ENCODE measurements at regions not wholly inside any gene's neighbourhood (a gene's known extent, or its start where the extent isn't known, plus 50 kb on each side); places are given as distances from the start of the nearest gene placed in this dataset.

DNA sequence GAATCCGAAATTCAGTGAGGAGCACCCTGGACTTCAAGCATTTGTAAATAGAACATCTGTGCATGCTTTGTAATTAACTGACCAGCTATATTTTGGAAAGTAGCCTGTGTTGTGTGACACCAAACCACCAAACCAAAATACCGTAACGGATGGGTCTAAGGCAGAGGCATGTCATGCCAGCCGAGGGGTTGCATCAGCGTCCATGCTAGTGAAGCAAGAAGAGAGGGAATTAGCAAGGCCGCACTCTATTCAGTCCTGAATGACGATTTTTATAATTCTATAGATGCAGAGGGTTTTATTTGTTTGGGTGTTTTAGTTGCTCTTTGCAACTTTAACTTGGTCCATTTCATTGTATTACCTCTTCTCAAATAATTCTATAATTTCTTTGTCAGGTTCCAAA lies 116.8 kb upstream of the SMYD2 start (continued):
- TF ChIP-seq, protein P1, sequence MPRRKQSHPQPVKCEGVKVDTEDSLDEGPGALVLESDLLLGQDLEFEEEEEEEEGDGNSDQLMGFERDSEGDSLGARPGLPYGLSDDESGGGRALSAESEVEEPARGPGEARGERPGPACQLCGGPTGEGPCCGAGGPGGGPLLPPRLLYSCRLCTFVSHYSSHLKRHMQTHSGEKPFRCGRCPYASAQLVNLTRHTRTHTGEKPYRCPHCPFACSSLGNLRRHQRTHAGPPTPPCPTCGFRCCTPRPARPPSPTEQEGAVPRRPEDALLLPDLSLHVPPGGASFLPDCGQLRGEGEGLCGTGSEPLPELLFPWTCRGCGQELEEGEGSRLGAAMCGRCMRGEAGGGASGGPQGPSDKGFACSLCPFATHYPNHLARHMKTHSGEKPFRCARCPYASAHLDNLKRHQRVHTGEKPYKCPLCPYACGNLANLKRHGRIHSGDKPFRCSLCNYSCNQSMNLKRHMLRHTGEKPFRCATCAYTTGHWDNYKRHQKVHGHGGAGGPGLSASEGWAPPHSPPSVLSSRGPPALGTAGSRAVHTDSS (tag by site-specific recombination; IDR thresholded peaks at IDR 0.05), result no peak
- TF ChIP-seq, protein P2, sequence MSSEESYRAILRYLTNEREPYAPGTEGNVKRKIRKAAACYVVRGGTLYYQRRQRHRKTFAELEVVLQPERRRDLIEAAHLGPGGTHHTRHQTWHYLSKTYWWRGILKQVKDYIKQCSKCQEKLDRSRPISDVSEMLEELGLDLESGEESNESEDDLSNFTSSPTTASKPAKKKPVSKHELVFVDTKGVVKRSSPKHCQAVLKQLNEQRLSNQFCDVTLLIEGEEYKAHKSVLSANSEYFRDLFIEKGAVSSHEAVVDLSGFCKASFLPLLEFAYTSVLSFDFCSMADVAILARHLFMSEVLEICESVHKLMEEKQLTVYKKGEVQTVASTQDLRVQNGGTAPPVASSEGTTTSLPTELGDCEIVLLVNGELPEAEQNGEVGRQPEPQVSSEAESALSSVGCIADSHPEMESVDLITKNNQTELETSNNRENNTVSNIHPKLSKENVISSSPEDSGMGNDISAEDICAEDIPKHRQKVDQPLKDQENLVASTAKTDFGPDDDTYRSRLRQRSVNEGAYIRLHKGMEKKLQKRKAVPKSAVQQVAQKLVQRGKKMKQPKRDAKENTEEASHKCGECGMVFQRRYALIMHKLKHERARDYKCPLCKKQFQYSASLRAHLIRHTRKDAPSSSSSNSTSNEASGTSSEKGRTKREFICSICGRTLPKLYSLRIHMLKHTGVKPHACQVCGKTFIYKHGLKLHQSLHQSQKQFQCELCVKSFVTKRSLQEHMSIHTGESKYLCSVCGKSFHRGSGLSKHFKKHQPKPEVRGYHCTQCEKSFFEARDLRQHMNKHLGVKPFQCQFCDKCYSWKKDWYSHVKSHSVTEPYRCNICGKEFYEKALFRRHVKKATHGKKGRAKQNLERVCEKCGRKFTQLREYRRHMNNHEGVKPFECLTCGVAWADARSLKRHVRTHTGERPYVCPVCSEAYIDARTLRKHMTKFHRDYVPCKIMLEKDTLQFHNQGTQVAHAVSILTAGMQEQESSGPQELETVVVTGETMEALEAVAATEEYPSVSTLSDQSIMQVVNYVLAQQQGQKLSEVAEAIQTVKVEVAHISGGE (tag by site-specific recombination; conservative IDR thresholded peaks at IDR 0.05; ENCODE audit: low read depth), result no peak
- TF ChIP-seq ZNF747 (tag by site-specific recombination; IDR thresholded peaks at IDR 0.05), result no peak
- no peak for TF ChIP-seq KLF16 (tag by site-specific recombination; IDR thresholded peaks at IDR 0.05)
- no peak for TF ChIP-seq ZNF155 (tag by site-specific recombination; IDR thresholded peaks at IDR 0.05)
- no peak for TF ChIP-seq TCF7L2 (IDR thresholded peaks at IDR 0.05; ENCODE audit: borderline replicate concordance, low read depth, low read length)
- TF ChIP-seq ZNF555 (tag by site-specific recombination; conservative IDR thresholded peaks at IDR 0.05), result no peak

DNA sequence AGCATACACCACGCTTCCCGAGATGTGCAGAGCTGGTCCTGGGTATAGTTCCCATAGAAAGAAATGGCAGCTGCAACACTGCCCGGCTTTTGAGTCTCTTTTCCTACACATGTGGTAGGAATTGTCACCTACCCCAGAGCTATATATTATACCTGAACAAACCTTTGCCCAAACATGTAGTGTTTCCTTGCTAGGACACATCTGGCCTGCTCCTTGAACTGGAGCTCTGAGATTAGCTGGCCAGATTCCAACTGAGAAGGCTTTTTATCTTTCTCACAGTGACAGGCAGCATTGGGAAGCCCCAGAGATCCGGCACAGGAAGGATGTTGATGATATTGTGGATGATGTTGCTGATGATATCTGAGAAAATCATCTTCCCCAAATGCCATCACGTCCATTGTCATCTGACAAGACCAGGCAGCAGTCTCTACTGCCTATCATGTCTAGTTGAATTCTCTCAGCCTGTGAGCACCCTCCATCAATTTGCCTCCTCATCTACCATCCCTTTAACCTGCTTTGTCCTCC lies 115.0 kb upstream of the SMYD2 start:
- ChIA-PET CTCF (no interaction called here), POLR2A (no interaction called here)
- Histone ChIP-seq H3K4me3 (ENCODE audit: low read depth, low read length) (no peak overlapping the region), H3K36me3 (ENCODE audit: control insufficient read depth in 2 of 2, insufficient read depth in 1 of 2, low read length in 2 of 2) (no peaks in the 10 kb centered on the region), H3K9me3 (ENCODE audit: control insufficient read depth, insufficient read depth, low read depth, low read length) (no peaks in the 10 kb centered on the region), H3K27ac (ENCODE audit: extremely low read depth, low read depth, low read length) (no peak overlapping the region), H3K4me1 (ENCODE audit: control insufficient read depth, insufficient read depth, low read length) (no peaks in the 10 kb centered on the region)
- TF ChIP-seq GLI2 (tag by site-specific recombination; IDR thresholded peaks at IDR 0.05; ENCODE audit: borderline replicate concordance, low read depth), result no peak

DNA sequence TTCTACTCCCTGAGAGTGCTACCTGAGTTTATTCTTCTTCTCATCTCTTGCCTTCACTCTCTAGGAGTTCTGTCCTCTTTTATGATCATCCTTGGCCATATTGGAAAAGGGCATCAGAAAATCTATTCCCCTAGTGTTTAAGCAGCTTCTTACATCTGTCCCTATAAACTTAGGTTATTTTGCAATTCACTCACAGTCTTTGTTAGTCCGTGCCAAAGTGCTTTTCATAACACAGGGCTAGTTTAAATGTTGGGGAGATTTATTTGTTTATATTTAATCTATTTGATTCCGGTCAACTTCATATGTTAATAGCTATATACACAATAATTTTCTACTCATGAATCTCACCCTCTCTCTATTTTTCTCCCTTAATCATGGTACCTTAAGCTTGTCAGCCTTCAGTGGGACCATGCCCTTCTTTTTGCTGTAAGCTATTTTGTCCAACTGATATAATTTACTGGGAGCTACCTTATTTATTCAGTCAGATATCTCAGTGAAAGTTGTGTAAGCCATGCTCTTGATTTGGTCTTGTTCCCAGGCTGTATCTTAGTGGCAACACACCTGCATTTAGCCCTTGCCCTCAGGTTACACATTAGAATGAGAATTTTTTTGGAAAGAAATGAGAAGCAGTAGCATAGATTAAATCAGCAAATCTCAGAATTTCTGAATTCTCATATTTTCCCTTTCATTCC lies 106.3 kb upstream of the SMYD2 start:
- Histone ChIP-seq H3K4me3 (ENCODE audit: low read depth, low read length) (no peak overlapping the region), H3K9me3 (ENCODE audit: control insufficient read depth, insufficient read depth, low read depth, low read length) (no peaks in the 10 kb centered on the region), H3K27ac (ENCODE audit: extremely low read depth, low read depth, low read length) (no peak overlapping the region), H3K36me3 (ENCODE audit: control insufficient read depth in 2 of 2, insufficient read depth in 1 of 2, low read length in 2 of 2) (no peaks in the 10 kb centered on the region), H3K4me1 (ENCODE audit: control insufficient read depth, insufficient read depth, low read length) (no peaks in the 10 kb centered on the region)
- TF ChIP-seq, protein P3, sequence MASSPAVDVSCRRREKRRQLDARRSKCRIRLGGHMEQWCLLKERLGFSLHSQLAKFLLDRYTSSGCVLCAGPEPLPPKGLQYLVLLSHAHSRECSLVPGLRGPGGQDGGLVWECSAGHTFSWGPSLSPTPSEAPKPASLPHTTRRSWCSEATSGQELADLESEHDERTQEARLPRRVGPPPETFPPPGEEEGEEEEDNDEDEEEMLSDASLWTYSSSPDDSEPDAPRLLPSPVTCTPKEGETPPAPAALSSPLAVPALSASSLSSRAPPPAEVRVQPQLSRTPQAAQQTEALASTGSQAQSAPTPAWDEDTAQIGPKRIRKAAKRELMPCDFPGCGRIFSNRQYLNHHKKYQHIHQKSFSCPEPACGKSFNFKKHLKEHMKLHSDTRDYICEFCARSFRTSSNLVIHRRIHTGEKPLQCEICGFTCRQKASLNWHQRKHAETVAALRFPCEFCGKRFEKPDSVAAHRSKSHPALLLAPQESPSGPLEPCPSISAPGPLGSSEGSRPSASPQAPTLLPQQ (tag by site-specific recombination; IDR thresholded peaks at IDR 0.05), result no peak
- TF ChIP-seq ZNF544 (tag by site-specific recombination; IDR thresholded peaks at IDR 0.05) (no peak), ZNF837 (tag by site-specific recombination; IDR thresholded peaks at IDR 0.05) (no peak), ZNF248 (tag by site-specific recombination; IDR thresholded peaks at IDR 0.05) (no peak), ZNF239 (tag by site-specific recombination; IDR thresholded peaks at IDR 0.05) (no peak), ZNF433 (tag by site-specific recombination; IDR thresholded peaks at IDR 0.05; ENCODE audit: low read depth) (no peak), ZNF350 (tag by site-specific recombination; IDR thresholded peaks at IDR 0.05) (no peak)
- ChIA-PET POLR2A (no interaction called here), CTCF (interaction anchor here (0.7 to 0.9 kb wide), 2 partner anchors 51 to 86 kb away, joined by 3 read pairs; no protein-coding TSS in a partner anchor)

All from HEK293 (cell line).